GM21576 (cell line): ENCODE measurements at regions not wholly inside any gene's neighbourhood (a gene's known extent, or its start where the extent isn't known, plus 50 kb on each side); places are given as distances from the start of the nearest gene placed in this dataset.
"Not testable (repeated sequence)": the region's sequence is repeated elsewhere in the genome, so short reads cannot be mapped to it uniquely, and the experiment has no call there.

Experiments
- ATAC-seq: cut with Tn5 transposase; IDR thresholded peaks from one replicate; pipeline ENCODE4 v1.9.1; 2021; ENCODE audit warnings: mild to moderate bottlenecking, moderate library complexity; ENCODE audit not compliant: unreplicated experiment

- ATAC-seq = no peak
Measured at GRCh38 chr18:2188258-2188657, 383.0 kb downstream of the METTL4 start.

DNA sequence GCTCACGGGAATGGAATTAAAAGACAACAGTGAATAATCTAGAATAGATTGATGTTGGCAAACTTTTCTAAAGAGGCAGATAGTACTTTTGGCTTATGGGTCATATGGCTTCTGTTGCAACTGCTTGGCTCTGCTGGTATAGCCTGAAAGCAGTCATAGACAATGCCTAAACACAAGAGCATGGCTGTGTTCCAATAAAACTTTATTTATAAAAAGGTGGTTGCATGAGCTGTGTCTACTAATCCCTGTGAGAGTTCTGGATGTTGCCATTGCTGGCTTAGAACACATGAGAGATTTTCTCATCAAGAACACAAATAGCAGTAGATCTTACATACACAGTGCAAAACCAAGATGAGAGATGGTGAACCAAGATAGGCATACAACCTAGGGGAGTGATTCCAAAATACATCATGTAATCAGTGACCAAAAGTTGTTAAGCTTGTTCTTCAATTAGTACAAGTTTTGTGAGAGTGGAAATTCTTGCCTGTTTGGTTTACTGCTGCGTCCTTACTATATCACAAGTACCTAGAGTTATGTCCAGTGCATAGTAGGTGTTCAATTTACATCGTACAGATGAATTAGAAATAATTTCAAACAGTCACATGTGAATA lies 380.0 kb downstream of the METTL4 start:
- ATAC-seq = no peak

- no peak for ATAC-seq
Measured at GRCh38 chr18:2192562-2192961, 378.7 kb downstream of the METTL4 start.

DNA sequence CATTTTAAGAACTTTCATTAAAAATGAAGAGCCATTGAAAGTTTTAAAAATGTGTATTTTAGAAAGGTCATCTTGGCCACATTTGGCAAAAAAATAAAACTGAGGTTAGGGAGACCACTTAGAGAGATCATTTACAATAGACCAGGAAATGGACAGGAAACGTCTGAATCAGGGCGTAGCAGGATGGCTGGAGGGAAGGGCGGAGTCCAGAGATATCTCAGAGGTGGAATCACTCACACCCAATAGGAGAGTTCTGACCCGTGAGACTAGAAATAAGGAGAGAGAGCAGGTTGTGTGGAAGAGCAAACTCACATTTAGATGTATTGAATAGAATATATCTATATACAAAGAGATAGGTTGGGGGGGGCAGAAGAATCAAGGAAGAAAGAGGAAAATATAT lies 373.4 kb downstream of the METTL4 start:
- ATAC-seq = no peak

DNA sequence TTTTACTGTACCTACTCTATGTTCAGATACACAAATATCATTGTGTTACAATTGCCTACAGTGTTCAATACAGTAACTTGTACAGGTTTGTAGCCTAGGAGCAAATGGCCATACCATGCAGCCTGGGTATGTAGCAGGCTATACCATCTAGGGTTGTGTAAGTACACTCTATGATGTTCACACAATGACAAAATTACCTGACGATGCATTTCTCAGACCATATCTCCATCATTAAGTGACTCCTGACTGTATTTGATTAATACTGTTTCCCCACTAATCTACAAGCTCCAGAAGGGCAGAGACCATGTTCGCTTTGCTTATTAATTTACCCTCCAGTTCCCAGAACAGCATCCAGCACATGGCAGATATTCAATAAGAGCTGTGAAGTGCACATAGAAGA lies 372.2 kb downstream of the METTL4 start:
- no peak for ATAC-seq

DNA sequence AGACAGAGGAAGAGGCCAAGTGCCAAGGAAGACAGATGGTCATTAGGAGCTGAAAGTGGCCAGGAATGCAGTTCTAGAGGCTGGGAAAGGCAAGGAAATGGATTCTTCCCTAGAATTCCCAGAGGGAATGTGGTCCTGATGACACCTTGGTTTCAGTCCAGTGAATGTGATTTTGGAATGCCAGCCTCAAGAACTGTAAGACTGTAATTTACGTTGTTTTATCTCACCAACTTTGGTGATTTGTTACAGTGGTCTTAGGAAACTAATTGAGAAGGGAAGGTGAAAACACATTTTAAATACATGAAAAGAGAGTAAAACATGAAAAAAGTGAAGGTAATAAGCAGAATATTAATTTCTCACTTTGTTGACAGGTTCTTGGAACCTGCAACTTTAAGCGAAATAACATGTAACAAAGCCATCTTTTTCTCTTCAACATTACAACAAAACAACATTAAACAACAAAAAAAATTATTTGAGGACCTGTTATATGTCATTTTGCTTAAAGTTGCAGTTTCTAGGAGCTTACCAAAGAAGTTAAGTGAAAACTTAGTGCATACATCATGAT lies 370.2 kb downstream of the METTL4 start:
- ATAC-seq = no peak

GRCh38 chr18:2204736-2205135 lies 366.6 kb downstream of the METTL4 start:
- no peak for ATAC-seq

GRCh38 chr18:2207294-2207693 lies 364.0 kb downstream of the METTL4 start:
- no peak for ATAC-seq

DNA sequence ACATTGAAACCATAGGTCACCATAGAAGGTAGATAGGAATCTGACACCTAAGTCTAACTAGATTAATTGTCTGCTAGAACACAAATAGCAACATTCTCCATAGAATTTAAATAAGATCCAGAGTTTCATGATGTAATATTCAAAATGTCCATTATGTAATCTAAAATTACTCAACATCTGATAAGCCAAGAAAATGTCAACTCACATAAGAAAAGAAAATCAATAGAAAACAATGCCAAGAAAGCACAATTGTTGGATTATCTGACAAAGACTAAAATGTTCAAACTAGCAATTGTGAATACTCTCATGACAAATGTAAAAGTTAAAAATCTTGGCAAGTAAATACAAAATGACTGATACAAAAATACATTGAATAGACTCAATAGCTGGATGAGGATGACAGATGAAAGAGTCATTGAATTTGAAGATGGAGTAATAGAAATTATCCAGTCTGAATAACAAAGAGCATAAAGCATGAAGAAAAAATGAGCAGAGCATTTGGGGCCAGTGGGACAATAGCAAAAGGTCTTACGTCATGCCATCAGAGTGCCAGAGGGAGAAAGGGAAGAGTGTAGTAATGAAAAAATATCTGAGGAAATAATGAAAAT lies 358.6 kb downstream of the METTL4 start:
- ATAC-seq = no peak

GRCh38 chr18:2213905-2214304 lies 357.4 kb downstream of the METTL4 start:
- ATAC-seq = no peak

- ATAC-seq = no peak
Measured at GRCh38 chr18:2217356-2217755, 353.9 kb downstream of the METTL4 start.

DNA sequence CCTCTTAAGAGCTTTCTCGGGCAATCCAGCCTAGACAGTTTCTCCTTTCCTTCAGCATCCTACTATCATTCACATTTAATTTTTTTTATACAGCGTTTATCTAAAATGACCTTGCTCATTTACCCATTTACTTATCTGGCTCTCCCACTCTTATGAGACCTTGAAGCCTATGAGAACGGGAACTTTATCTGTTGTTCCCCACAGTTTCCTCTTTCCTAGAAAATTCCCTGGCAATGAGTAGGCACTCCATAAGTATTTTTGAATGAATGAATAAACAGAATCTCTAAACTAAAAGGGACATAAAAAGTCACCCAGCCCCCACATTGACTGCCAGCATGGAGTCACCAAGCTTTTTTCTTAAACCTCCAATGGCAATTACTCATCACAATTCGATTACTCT lies 353.2 kb downstream of the METTL4 start:
- no peak for ATAC-seq

- no peak for ATAC-seq
Measured at GRCh38 chr18:2219706-2220105, 351.6 kb downstream of the METTL4 start.

GRCh38 chr18:2222270-2223185 lies 348.8 kb downstream of the METTL4 start:
- no peak for ATAC-seq

- no peak for ATAC-seq
Measured at GRCh38 chr18:2223449-2223848, 347.9 kb downstream of the METTL4 start.

DNA sequence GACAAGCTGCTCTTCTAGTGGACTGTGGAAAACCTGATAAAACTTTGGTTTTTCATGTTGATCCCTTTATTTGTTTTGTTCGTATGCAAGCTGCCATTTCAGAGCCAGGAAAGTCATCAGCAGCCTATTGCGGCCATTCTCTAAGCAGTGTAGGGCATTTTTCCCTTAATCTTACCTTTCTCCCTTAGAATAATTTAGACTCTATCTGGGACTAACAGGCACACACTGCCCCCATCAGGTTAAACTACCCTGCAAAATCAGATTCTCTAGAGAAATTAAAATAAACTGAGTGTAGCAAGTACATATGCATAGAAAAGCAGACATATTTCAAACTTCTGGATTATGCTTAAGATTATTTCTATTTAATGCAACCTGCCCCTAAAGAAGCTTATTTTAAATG lies 347.5 kb downstream of the METTL4 start:
- ATAC-seq = no peak

GRCh38 chr18:2236232-2236631 lies 335.1 kb downstream of the METTL4 start:
- ATAC-seq = no peak

DNA sequence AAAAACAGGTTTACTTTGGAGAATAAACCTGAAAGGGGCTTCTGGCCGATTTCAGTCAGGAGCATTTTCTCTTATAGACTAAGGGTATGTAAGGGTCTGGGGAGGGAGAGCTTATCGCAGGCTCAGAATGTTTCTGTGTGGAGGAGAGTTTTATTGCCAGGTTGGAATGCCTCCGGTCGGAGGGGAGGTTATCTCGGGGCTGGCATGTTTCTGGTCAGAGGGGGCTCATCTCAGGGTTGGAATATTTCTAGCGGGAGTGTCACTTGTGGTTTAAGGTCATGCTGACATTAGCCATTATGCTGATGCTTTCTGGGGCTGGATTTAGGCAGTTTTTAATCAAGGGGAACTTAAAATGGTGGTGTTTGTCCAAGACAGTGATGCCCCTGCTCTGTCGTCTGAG lies 333.6 kb downstream of the METTL4 start:
- no peak for ATAC-seq

DNA sequence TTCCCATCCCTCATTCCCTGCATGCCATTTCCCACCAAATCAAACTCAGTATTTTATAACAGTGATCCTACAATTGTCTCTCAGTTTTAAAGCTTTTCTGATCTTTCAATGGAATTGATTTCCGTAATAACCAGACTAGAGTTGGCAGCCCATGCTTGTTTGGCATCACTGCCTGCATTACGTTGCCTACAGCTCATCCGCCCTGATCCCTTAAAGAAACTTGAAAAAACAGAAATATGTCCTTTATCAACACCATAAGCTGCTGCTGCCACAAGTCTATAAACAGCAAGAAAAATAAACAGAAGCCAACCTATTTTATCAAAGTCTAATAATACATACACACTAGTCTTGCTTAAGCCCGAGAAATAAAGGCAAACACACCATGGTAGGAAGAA lies 331.0 kb downstream of the METTL4 start:
- ATAC-seq = no peak

DNA sequence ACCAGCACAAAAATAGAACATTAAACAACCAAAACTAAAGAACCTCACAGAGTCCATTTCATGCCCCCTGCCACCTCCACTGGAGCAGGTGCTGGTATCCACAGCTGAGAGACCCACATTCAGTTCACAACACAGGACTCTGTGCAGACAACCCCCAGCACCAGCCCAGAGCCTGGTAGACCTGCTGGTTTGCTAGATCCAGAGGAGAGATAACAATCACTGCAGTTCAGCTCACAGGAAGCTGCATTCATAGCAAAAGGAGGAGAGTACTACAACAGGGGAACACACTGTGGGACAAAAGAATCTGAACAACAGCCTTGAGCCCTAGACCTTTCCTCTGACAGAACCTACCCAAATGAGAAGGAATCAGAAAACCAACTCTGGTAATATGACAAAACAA lies 326.7 kb downstream of the METTL4 start:
- ATAC-seq = no peak

DNA sequence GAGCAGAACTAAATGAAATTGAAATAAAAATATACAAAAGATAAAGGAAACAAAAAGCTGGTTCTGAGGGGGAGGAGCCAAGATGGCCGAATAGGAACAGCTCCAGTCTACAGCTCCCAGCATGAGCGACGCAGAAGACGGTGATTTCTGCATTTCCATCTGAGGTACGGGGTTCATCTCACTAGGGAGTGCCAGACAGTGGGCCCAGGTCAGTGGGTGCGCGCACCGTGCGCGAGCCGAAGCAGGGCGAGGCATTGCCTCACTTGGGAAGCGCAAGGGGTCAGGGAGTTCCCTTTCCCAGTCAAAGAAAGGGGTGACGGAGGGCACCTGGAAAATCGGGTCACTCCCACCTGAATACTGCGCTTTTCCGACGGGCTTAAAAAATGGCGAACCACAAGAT lies 324.2 kb downstream of the METTL4 start:
- not testable (repeated sequence) for ATAC-seq

GRCh38 chr18:2254977-2255376 lies 316.3 kb downstream of the METTL4 start:
- no peak for ATAC-seq
